AG04449 (cell line): ENCODE measurements at regions not wholly inside any gene's neighbourhood (a gene's known extent, or its start where the extent isn't known, plus 50 kb on each side); places are given as distances from the start of the nearest gene placed in this dataset.
"Not testable (repeated sequence)": the region's sequence is repeated elsewhere in the genome, so short reads cannot be mapped to it uniquely, and the experiment has no call there.

Experiments used
- CTCF ChIA-PET: fragments of 350-600 bp; formaldehyde crosslinking; extraction: SDS; loops from one replicate; lab custom pipeline; 2021; ENCODE audit warnings: antibody characterized with exemption; lab: Yijun Ruan, JAX
- POLR2A ChIA-PET: fragments of 400-600, 350-600 bp; formaldehyde crosslinking; extraction: SDS; loops from one replicate; lab custom pipeline; 2020; ENCODE audit warnings: antibody characterized with exemption, inconsistent platforms; lab: Yijun Ruan, JAX
- DNase-seq: peaks from one replicate; pipeline ENCODE4 v3.0.0-alpha.2; 2010; ENCODE audit warnings: low read depth, low spot score
- H3K4me3 ChIP-seq: 2 replicates; pipeline ENCODE4 v1.5.1; 2011; ENCODE audit warnings: low read depth, mild to moderate bottlenecking, control low read depth, low read length
- CTCF ChIP-seq: IDR thresholded peaks from one replicate; pipeline ENCODE4 v1.5.1; 2011; ENCODE audit warnings: mild to moderate bottlenecking, moderate library complexity, low read length, control low read depth, inconsistent platforms; ENCODE audit not compliant: insufficient read depth; ENCODE audit errors: missing control alignments

- ChIA-PET POLR2A (no interaction called here), CTCF (no interaction called here)
- H3K4me3 ChIP-seq = no peak overlapping the region
- TF ChIP-seq CTCF = no peak
- DNase-seq = no peak
These were observed 497.4 kb downstream of the DISC1 start for GRCh38 chr1:232123775-232124659.

GRCh38 chr1:232117903-232118302 lies 491.3 kb downstream of the DISC1 start:
- DNase-seq, CTCF ChIA-PET, H3K4me3 ChIP-seq, POLR2A ChIA-PET: not testable (repeated sequence)

GRCh38 chr1:232114985-232115384 lies 488.4 kb downstream of the DISC1 start:
- no peak for DNase-seq
- ChIA-PET CTCF (no interaction called here), POLR2A (no interaction called here)
- no peak overlapping the region for H3K4me3 ChIP-seq
- no peak for TF ChIP-seq CTCF

GRCh38 chr1:232112076-232112475 lies 485.5 kb downstream of the DISC1 start:
- no peak for DNase-seq
- H3K4me3 ChIP-seq = no peak overlapping the region
- CTCF ChIA-PET = no interaction called here
- no peak for TF ChIP-seq CTCF
- POLR2A ChIA-PET = no interaction called here

- peak; percentile 45 for DNase-seq
- no peak for TF ChIP-seq CTCF
- no peak overlapping the region for H3K4me3 ChIP-seq
- CTCF ChIA-PET = no interaction called here
- POLR2A ChIA-PET = no interaction called here
These were observed 485.0 kb downstream of the DISC1 start for GRCh38 chr1:232111611-232112010.

GRCh38 chr1:232110281-232111090 lies 483.9 kb downstream of the DISC1 start:
- ChIA-PET CTCF (no interaction called here), POLR2A (interaction anchor here (0.7 to 1.1 kb wide), 3 partner anchors 17 to 94 kb away, joined by 3 to 4 read pairs (median 4); no protein-coding TSS in a partner anchor)
- no peak overlapping the region for H3K4me3 ChIP-seq
- DNase-seq = peak; percentile 92
- no peak for TF ChIP-seq CTCF
